Stimulated activated CD8-positive, alpha-beta memory T cell treated with anti-CD3 and anti-CD28 coated beads, Interleukin-4, amount 100 ng/mL, for 4 hours (primary cell): ENCODE measurements at regions not wholly inside any gene's neighbourhood (a gene's known extent, or its start where the extent isn't known, plus 50 kb on each side); places are given as distances from the start of the nearest gene placed in this dataset.
"Not testable (repeated sequence)": the region's sequence is repeated elsewhere in the genome, so short reads cannot be mapped to it uniquely, and the experiment has no call there.

Experiments used
- DNase-seq, 2 donors: peaks; one replicate each; pipeline ENCODE4 v3.0.0-alpha.2; 2020; ENCODE audit warnings: low read depth in 2 of 2, low spot score in 1 of 2

- DNase-seq = not testable (repeated sequence)
These were observed 94.4 kb downstream of the LSM3 start for GRCh38 chr3:14272959-14273560.

GRCh38 chr3:14273901-14274611, 95.4 kb downstream of the LSM3 start:
- DNase-seq = no peak

- no peak for DNase-seq
These were observed 96.0 kb downstream of the LSM3 start for GRCh38 chr3:14274612-14274936.

- no peak for DNase-seq
These were observed 96.7 kb downstream of the LSM3 start for GRCh38 chr3:14274999-14275961.

GRCh38 chr3:14275962-14276909, 97.6 kb downstream of the LSM3 start:
- DNase-seq = no peak

GRCh38 chr3:14277557-14277956, 98.9 kb downstream of the LSM3 start:
- no peak for DNase-seq

GRCh38 chr3:14278265-14278798, 99.7 kb downstream of the LSM3 start:
- no peak for DNase-seq

- no peak for DNase-seq
These were observed 100.4 kb downstream of the LSM3 start for GRCh38 chr3:14278799-14279625.

- no peak for DNase-seq
These were observed 101.0 kb downstream of the LSM3 start for GRCh38 chr3:14279626-14280061.

GRCh38 chr3:14280326-14280725, 101.7 kb downstream of the LSM3 start:
- no peak for DNase-seq

GRCh38 chr3:14281053-14281452, 102.4 kb downstream of the LSM3 start:
- DNase-seq = no peak

- DNase-seq = no peak
These were observed 103.5 kb downstream of the LSM3 start for GRCh38 chr3:14282001-14282705.

- DNase-seq = no peak
These were observed 104.1 kb downstream of the LSM3 start for GRCh38 chr3:14282706-14283075.

GRCh38 chr3:14283092-14283812, 104.6 kb downstream of the LSM3 start:
- DNase-seq = no peak

- DNase-seq = no peak
These were observed 105.3 kb downstream of the LSM3 start for GRCh38 chr3:14283813-14284438.

GRCh38 chr3:14284694-14285547, 106.3 kb downstream of the LSM3 start:
- no peak for DNase-seq

GRCh38 chr3:14285548-14285925, 106.9 kb downstream of the LSM3 start:
- DNase-seq = no peak
